Ovary (tissue), 7 donors: ENCODE measurements at regions not wholly inside any gene's neighbourhood (a gene's known extent, or its start where the extent isn't known, plus 50 kb on each side); places are given as distances from the start of the nearest gene placed in this dataset.

Experiments
- DNase-seq, 5 donors: peaks; one replicate each; pipeline ENCODE4 v3.0.0-alpha.2; 2019 to 2020
- H3K27ac ChIP-seq, 2 donors: fragments of 200-600 bp; one replicate each; pipeline versions ENCODE4 v1.5.1 to v1.8.0; 2019 to 2022
- H3K27me3 ChIP-seq: fragments of 200-600 bp; one replicate; pipeline ENCODE4 v1.8.0; 2022
- H3K36me3 ChIP-seq: fragments of 200-600 bp; sonication (generic); one replicate; pipeline ENCODE4 v1.5.1; 2019
- H3K4me1 ChIP-seq: one replicate; pipeline ENCODE4 v1.8.1; 2013; ENCODE audit warnings: mild to moderate bottlenecking, moderate library complexity; ENCODE audit not compliant: insufficient read depth
- H3K4me3 ChIP-seq: fragments of 200-600 bp; sonication (generic); one replicate; pipeline ENCODE4 v1.5.1; 2017
- H3K9me3 ChIP-seq, 2 donors: fragments of 200-600 bp in 1 of 2; sonication (generic) in 1 of 2; one replicate each; pipeline versions ENCODE4 v1.5.1 to v1.8.1; 2013 to 2019; ENCODE audit warnings: mild to moderate bottlenecking in 1 of 2, moderate library complexity in 1 of 2
- EP300 ChIP-seq: sonication (generic); formaldehyde crosslinking; IDR thresholded peaks from one replicate; pipeline ENCODE4 v1.6.1; 2017; ENCODE audit warnings: antibody characterized with exemption
- POLR2A ChIP-seq: fragments of 450-650 bp; IDR thresholded peaks from one replicate; pipeline ENCODE4 v1.6.1; 2017; ENCODE audit warnings: antibody characterized with exemption, mild to moderate bottlenecking, moderate library complexity
- WGBS, 3 donors: extraction: QIAGEN DNeasy Blood & Tissue Kit in 1 of 3; methylation state at CpG; one replicate each; pipeline versions ENCODE4 v1.1.5 to v1.1.7; 2013 to 2017; 5-methylcytosine and 5-hydroxymethylcytosine counted together
- intact Hi-C, 4 donors: fragments of 100-400 bp; cut with DNase I; formaldehyde crosslinking; loops; one replicate each; pipeline versions ENCODE4 v1.11.0 to v1.15.1; 2022 to 2023
- TF ChIP-seq, protein P1 (sequence below), 3 donors: fragments of 450-650 bp in 2 of 3; fragments of 200-600 bp in 1 of 3; IDR thresholded peaks; one replicate each; pipeline versions ENCODE4 v1.5.1 to v1.8.0; 2016 to 2022; ENCODE audit warnings: antibody characterized with exemption in 3 of 3, mild to moderate bottlenecking in 1 of 3
- donor health status: DM: no; HTN: no; CAD: no; lungs with moderate emphysema.
- donor health status: DM: no; HTN: no; CAD: no.
- donor health status: Bipolar disorder and iron deficiency.
- donor health status: DM: no; HTN: no; CAD: no.
- donor health status: DM: yes; HTN: yes; CAD: no.

DNA sequence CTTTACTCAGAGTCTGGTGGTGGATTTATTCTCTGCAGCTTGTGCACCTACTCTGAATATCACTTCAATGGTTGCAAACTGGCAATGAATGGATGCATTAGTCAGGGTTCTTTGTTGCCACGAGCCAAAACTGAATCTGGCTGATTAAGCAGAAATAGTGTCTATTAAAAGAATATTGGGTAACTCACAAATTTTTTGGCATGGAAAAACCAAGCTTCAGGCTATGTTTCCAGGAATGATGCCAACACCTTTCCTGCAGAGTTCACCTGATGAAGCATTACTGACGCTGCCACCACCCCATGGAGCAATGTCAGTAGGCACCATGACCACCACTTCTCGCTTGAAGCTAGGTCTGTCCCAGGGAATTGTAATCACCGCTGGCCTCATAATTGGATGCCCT is 597.8 kb upstream of the SLC10A2 start:
- H3K27ac ChIP-seq, result no peak overlapping the region
- H3K9me3 ChIP-seq, result no peaks in the 10 kb centered on the region
- no peaks in the 10 kb centered on the region for H3K4me1 ChIP-seq
- no peak for DNase-seq
- no peak overlapping the region for H3K4me3 ChIP-seq
- no peaks in the 10 kb centered on the region for H3K27me3 ChIP-seq
- intact Hi-C loops, result no loop called here
- 82 to 84% (median 84%) methylated on average over 4 of the region's 4 CpGs for WGBS, 3 donors
- TF ChIP-seq, protein P1, sequence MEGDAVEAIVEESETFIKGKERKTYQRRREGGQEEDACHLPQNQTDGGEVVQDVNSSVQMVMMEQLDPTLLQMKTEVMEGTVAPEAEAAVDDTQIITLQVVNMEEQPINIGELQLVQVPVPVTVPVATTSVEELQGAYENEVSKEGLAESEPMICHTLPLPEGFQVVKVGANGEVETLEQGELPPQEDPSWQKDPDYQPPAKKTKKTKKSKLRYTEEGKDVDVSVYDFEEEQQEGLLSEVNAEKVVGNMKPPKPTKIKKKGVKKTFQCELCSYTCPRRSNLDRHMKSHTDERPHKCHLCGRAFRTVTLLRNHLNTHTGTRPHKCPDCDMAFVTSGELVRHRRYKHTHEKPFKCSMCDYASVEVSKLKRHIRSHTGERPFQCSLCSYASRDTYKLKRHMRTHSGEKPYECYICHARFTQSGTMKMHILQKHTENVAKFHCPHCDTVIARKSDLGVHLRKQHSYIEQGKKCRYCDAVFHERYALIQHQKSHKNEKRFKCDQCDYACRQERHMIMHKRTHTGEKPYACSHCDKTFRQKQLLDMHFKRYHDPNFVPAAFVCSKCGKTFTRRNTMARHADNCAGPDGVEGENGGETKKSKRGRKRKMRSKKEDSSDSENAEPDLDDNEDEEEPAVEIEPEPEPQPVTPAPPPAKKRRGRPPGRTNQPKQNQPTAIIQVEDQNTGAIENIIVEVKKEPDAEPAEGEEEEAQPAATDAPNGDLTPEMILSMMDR (IDR thresholded peaks at IDR 0.05), result no peak
- no peak for TF ChIP-seq EP300
- no peak for TF ChIP-seq POLR2A
- H3K36me3 ChIP-seq, result no peaks in the 10 kb centered on the region

DNA sequence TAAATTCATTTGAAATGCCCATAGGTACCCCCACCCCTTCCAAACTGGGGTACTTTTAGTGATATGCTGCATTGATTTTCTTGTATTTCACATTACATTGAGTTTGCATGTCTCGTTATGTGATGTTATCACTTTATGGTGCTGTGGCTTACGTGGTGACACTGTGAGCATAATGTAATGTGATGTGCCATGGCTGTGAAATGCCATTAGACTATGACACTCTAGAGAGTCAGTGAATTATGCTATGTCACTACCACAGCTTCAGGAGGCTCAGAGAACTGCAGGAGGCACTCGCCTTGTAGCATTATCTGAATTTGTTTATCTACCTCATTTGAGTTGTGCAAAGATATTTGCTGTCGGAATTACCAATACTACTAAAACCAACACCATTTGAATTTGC is 590.1 kb upstream of the SLC10A2 start:
- H3K4me1 ChIP-seq, result no peaks in the 10 kb centered on the region
- no peak overlapping the region for H3K4me3 ChIP-seq
- 73 to 83% (median 81%) methylated on average over 4 of the region's 4 CpGs for WGBS, 3 donors
- no peak for DNase-seq
- no peaks in the 10 kb centered on the region for H3K9me3 ChIP-seq
- no peaks in the 10 kb centered on the region for H3K27me3 ChIP-seq
- H3K36me3 ChIP-seq, result no peaks in the 10 kb centered on the region
- no peak overlapping the region for H3K27ac ChIP-seq
- intact Hi-C loops, result no loop called here
- TF ChIP-seq, protein P1 (IDR thresholded peaks at IDR 0.05), result no peak
- TF ChIP-seq POLR2A (no peak), EP300 (no peak)

- no peak for DNase-seq
- Histone ChIP-seq H3K27ac (no peak overlapping the region), H3K9me3 (no peaks in the 10 kb centered on the region), H3K4me3 (no peak overlapping the region), H3K4me1 (no peaks in the 10 kb centered on the region), H3K27me3 (no peaks in the 10 kb centered on the region), H3K36me3 (no peaks in the 10 kb centered on the region)
- 25 to 48% (median 27%) methylated on average over 1 of the region's 1 CpG for WGBS, 3 donors
- intact Hi-C loops, result no loop called here
- no peak for TF ChIP-seq EP300
- no peak for TF ChIP-seq POLR2A
- TF ChIP-seq, protein P1 (IDR thresholded peaks at IDR 0.05), result no peak
Observed at GRCh38 chr13:103640606-103641005, 574.4 kb upstream of the SLC10A2 start.

- DNase-seq, result no peak
- TF ChIP-seq, protein P1 (IDR thresholded peaks at IDR 0.05), result no peak
- TF ChIP-seq POLR2A, result no peak
- TF ChIP-seq EP300, result no peak
- intact Hi-C loops, result no loop called here
- H3K4me3 ChIP-seq, result no peak overlapping the region
- no peaks in the 10 kb centered on the region for H3K27me3 ChIP-seq
- 6 to 18% (median 15%) methylated on average over 3 of the region's 3 CpGs for WGBS, 3 donors
- no peak overlapping the region for H3K27ac ChIP-seq
- H3K4me1 ChIP-seq, result no peaks in the 10 kb centered on the region
- no peaks in the 10 kb centered on the region for H3K9me3 ChIP-seq
- no peaks in the 10 kb centered on the region for H3K36me3 ChIP-seq
Observed at GRCh38 chr13:103639326-103639725, 573.1 kb upstream of the SLC10A2 start.

GRCh38 chr13:103638706-103639105 is 572.5 kb upstream of the SLC10A2 start:
- Histone ChIP-seq H3K4me3 (no peak overlapping the region), H3K27ac (no peak overlapping the region), H3K9me3 (no peaks in the 10 kb centered on the region), H3K27me3 (no peaks in the 10 kb centered on the region), H3K36me3 (no peaks in the 10 kb centered on the region), H3K4me1 (no peaks in the 10 kb centered on the region)
- TF ChIP-seq POLR2A (no peak), EP300 (no peak)
- TF ChIP-seq, protein P1 (IDR thresholded peaks at IDR 0.05), result no peak
- WGBS, 3 donors, result 59 to 67% (median 65%) methylated on average over 2 of the region's 2 CpGs
- DNase-seq, result no peak
- intact Hi-C loops, result no loop called here
